ENCODE measurements at regions not wholly inside any gene's neighbourhood (a gene's known extent, or its start where the extent isn't known, plus 50 kb on each side); places are given as distances from the start of the nearest gene placed in this dataset.
A peak's percentile ranks its signal among the peaks of the same experiment; 100 is the strongest.
"Not testable (repeated sequence)": the region's sequence is repeated elsewhere in the genome, so short reads cannot be mapped to it uniquely, and the experiment has no call there.

DNA sequence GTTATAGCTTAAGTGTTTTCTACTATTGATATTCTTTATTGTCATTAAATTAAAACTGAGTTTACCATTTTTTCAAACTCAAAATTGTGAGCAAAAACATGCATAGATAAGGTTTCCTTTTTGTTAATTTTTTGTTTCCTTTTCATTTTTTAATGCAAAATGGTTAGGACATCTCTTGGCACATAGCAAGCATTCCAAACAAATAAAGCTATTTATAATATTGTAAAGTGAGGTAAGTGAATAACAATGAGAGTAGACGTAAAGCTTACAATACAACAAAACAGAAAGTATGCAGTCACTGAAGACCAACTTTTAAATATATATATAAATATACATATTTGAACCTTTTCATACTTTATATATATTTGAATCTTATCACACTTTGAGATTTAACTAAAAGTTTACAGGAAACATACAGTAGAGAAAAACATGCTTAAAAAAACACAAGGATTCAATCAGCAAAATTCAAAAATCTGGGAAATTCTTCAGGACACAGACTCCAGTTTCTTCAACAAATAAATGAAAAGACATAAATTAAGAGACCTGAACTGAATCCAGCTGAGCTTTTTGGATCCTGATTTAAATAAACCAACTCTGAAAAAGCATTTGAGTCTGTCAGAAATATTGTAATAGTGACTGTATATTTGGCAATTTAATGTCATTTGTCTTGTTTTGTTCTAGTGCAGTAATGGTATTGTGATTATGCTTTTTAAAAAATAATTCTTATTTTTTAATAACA, 67.5 kb upstream of the SAMSN1 start:
- CTCF ChIA-PET, result no interaction called here
- Mint-ChIP-seq H3K36me3 (ENCODE audit: low read depth) (peaks cover 4% of the 10 kb centered on the region), H3K9me3 (peaks cover 9% of the 10 kb centered on the region), H3K4me1 (peaks cover 15% of the 10 kb centered on the region), H3K4me3 (no peak overlapping the region), H3K27ac (no peak overlapping the region), H3K27me3 (no peaks in the 10 kb centered on the region)
- POLR2A ChIA-PET, result no interaction called here
- no peak for DNase-seq

DNA sequence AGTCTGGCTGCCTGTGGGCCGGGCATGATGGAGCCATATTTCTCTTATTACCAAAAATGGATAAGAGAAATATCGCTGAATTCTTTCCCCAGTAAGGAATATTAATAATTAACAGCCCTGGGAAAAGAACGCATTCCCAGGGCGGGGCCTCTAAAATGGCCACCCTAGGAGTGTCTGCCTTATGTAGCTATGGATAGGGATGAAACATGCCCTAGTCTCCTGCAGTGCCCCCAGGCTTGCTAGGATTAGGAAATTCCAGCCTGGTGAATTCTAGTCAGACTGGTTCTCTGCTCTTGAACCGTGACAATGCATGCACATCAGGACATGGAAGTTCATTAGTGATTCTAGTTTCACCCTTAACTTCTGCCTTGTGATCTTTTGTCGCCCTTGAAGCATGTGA, 64.0 kb upstream of the SAMSN1 start:
- CTCF ChIA-PET, result interaction anchor here (0.7 to 0.9 kb wide), 2 partner anchors 31 to 145 kb away, joined by 3 read pairs; no protein-coding TSS in a partner anchor
- H3K27ac Mint-ChIP-seq; H3K4me3 Mint-ChIP-seq; DNase-seq; H3K36me3 Mint-ChIP-seq (ENCODE audit: low read depth); POLR2A ChIA-PET; H3K27me3 Mint-ChIP-seq: not testable (repeated sequence)
- Mint-ChIP-seq H3K4me1 (peaks cover 15% of the 10 kb centered on the region), H3K9me3 (peaks cover 12% of the 10 kb centered on the region)

DNA sequence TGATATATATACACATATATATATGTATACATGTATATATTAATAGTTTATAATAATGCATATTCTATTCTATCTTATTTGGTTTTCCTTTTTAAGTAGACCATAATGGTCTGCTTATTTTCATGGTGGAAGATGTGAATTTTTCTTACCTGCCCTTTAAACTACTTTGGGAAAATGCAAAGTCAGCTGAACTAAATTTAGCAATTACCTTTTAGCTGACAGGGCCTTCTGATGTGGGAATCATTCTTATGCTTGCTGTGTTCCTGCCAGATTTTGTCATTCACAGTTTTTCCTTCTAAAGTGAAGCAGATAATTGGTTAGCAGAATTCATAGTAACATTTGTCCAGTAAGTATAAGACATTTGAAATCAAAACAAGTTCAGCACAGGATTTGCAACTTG, 63.2 kb upstream of the SAMSN1 start:
- POLR2A ChIA-PET, result no interaction called here
- no peak overlapping the region for H3K27ac Mint-ChIP-seq

DNA sequence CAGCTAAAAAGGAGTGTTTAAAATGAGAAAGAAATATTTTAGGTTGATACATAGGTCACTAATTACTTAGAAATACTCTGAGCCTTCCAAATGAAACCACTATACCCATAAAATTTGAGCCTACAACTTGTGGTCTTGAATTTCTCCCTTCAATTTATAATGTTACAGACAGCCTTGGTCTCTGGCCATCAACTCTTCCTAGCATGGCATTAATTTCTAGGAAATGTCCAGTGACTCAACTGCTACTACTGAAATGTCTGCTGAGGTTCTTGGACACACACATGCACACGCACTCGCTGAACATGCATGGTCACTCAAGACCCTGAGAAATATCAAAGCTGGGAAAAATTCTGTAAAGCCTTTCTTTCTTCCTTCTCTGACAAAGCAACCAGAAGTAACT, 61.1 kb upstream of the SAMSN1 start:
- ChIA-PET CTCF (interaction anchor here (1.0 kb wide), 1 partner anchor 14 kb away, joined by 3 read pairs; no protein-coding TSS in a partner anchor), POLR2A (no interaction called here)
- Mint-ChIP-seq H3K4me3 (no peak overlapping the region), H3K36me3 (ENCODE audit: low read depth) (peaks cover 8% of the 10 kb centered on the region), H3K27me3 (no peaks in the 10 kb centered on the region), H3K9me3 (peaks cover 15% of the 10 kb centered on the region), H3K4me1 (peaks cover 28% of the 10 kb centered on the region), H3K27ac (no peak overlapping the region)
- DNase-seq, result no peak

More for the DNA sequence above, 63.2 kb upstream of the SAMSN1 start:
- Mint-ChIP-seq H3K36me3 (ENCODE audit: low read depth) (peaks cover 5% of the 10 kb centered on the region), H3K27me3 (no peaks in the 10 kb centered on the region), H3K4me1 (peaks cover 15% of the 10 kb centered on the region), H3K4me3 (no peak overlapping the region), H3K9me3 (peaks cover 12% of the 10 kb centered on the region)
- CTCF ChIA-PET, result no interaction called here
- DNase-seq, result no peak

DNA sequence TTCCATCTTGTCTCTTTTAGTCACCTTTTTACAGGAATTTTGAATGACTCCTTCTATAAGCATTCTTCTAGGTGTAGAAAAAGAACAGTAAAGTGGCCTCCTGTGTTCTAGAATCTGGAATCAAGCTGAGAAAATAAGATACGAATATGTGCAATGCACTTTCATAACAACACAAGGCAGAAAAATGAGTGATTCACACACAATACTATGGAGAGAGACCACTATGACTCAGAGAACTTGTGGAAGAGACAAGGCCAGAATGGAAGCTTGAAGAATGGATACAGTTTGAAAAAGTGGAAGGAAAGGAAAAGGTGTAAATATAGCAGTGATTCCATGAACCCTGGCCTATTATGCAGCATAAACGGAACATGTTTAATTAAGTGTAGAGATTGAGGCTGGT, 57.1 kb upstream of the SAMSN1 start:
- peak overlapping the region; percentile 83 for H3K27ac Mint-ChIP-seq
- ChIA-PET CTCF (interaction anchor here (1.2 to 4.0 kb wide), 5 partner anchors 11 to 89 kb away, joined by 3 to 19 read pairs (median 3); no protein-coding TSS in a partner anchor), POLR2A (no interaction called here)
- peaks cover 20% of the 10 kb centered on the region for H3K9me3 Mint-ChIP-seq
- no peak for DNase-seq
- no peaks in the 10 kb centered on the region for H3K27me3 Mint-ChIP-seq
- peaks cover 17% of the 10 kb centered on the region for H3K36me3 Mint-ChIP-seq (ENCODE audit: low read depth)
- no peak overlapping the region for H3K4me3 Mint-ChIP-seq
- H3K4me1 Mint-ChIP-seq, result peaks cover 37% of the 10 kb centered on the region

DNA sequence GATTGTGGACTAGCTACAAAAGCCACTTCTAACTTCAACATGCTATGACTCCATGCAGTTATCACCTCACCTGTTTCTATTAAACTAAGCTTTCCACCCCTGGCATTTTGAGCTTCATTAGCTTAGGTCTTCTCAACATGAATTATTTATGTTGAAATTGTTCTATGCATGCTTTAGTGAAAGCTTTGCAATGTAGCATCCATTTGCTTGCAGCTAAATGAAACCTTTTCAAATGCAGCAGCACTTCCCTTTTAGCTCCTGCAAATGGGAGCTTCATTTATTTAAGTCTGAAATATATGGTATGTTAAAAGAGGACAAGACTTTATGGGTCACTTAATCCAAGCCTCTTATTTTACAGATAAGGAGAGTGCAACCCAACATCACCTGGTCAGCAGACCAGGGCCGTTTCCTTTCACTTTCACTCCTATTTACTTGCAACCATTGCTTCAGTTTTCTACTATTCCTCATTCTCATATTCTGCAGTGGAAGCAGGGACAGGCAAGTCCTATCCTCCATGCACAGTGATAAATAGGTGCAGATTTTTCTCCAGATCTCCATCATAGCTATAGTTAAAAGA, 56.4 kb upstream of the SAMSN1 start:
- CTCF ChIA-PET, result interaction anchor here (0.9 to 4.0 kb wide), 7 partner anchors 10 to 123 kb away, joined by 3 to 19 read pairs (median 3); no protein-coding TSS in a partner anchor
- Mint-ChIP-seq H3K27me3 (no peaks in the 10 kb centered on the region), H3K4me3 (peak overlapping the region; percentile 57), H3K9me3 (peaks cover 19% of the 10 kb centered on the region), H3K36me3 (ENCODE audit: low read depth) (peaks cover 17% of the 10 kb centered on the region), H3K4me1 (peaks cover 37% of the 10 kb centered on the region), H3K27ac (peak overlapping the region; percentile 83)
- DNase-seq, result no peak
- POLR2A ChIA-PET, result no interaction called here

DNA sequence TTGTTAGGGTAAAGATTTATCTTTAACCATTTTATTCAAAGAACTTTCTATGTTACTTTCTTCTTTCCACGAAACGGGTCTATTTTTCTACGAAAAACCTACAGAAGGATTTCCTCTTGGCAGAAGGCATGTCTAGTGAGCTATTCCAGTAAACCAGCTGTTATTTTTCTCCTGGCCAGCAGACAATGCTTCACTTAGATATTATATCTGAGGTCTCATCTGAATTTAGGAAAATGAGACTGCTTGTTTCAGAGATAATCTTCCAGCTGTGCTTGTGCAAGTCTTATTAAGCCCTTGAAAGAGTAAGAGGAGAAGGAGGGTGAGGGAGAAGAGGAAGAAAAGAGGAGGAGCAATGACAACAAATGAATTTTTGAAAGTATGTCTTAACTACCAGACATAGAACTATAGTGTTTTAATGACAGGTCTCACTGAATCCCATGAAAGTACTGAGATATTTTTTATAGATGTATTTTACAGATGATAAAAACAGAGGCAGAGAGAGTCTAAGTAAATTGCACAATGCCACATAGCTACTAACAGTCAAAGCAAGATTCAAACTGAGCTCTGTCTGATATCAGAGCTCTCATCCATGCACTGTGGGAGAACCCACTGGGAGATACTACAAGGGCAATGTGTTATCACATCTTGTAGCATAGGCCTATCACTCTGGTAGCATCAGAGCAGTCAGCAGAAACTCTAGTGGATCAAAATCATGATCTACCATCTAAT, 54.6 kb upstream of the SAMSN1 start:
- Mint-ChIP-seq H3K27ac (peak overlapping the region; percentile 62), H3K4me3 (no peak overlapping the region), H3K9me3 (peaks cover 22% of the 10 kb centered on the region), H3K4me1 (peaks cover 37% of the 10 kb centered on the region), H3K36me3 (ENCODE audit: low read depth) (peaks cover 23% of the 10 kb centered on the region), H3K27me3 (no peaks in the 10 kb centered on the region)
- POLR2A ChIA-PET, result no interaction called here
- DNase-seq, result no peak
- CTCF ChIA-PET, result interaction anchor here (1.4 to 1.6 kb wide), 2 partner anchors 17 to 67 kb away, joined by 3 read pairs; no protein-coding TSS in a partner anchor

DNA sequence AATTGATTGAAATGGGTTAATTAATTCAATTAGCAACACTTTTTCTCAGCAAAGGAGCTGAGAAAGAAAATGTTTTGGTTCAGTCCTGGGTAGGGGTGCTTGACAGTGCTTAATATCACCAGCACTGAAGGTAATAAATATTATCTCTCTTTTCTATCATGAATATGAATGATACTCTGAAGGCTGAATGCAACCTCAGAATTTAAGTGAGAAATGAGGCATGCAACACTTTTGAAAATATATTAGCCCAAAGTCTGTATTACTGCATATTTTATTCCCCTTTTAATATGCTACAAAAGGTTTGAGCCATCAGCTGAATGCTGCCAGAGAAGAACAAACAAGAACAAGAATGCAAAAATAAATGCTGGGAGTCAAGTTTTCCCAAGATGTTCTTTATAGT, 52.0 kb upstream of the SAMSN1 start:
- ChIA-PET CTCF (interaction anchor here (0.9 kb wide), 1 partner anchor 16 kb away, joined by 3 read pairs; no protein-coding TSS in a partner anchor), POLR2A (no interaction called here)

More for the DNA sequence above, 52.0 kb upstream of the SAMSN1 start:
- Mint-ChIP-seq H3K36me3 (ENCODE audit: low read depth) (peaks cover 25% of the 10 kb centered on the region), H3K9me3 (peaks cover 31% of the 10 kb centered on the region), H3K4me3 (no peak overlapping the region), H3K27me3 (no peaks in the 10 kb centered on the region), H3K27ac (no peak overlapping the region), H3K4me1 (peaks cover 33% of the 10 kb centered on the region)
- DNase-seq, result no peak
